Body of pancreas (tissue), 4 donors: ENCODE measurements at regions not wholly inside any gene's neighbourhood (a gene's known extent, or its start where the extent isn't known, plus 50 kb on each side); places are given as distances from the start of the nearest gene placed in this dataset.

Experiments
- ATAC-seq: fragments of 150-250 bp; one replicate; pipeline ENCODE4 v1.9.1; 2016
- DNase-seq, 4 donors: peaks; one replicate each; pipeline ENCODE4 v3.0.0-alpha.2; 2019
- H3K27ac ChIP-seq, 4 donors: fragments of 200-600 bp; sonication (generic); 1 replicate in 3 of 4; 2 replicates in 1 of 4; pipeline versions ENCODE4 v1.5.1 to v1.6.1; 2016 to 2019; ENCODE audit warnings: mild to moderate bottlenecking in 1 of 4, mixed read lengths in 1 of 4, moderate library complexity in 1 of 4
- H3K27me3 ChIP-seq, 2 donors: fragments of 200-600 bp; sonication (generic); one replicate each; pipeline ENCODE4 v1.6.0; 2016; ENCODE audit warnings: mild to moderate bottlenecking in 1 of 2
- H3K36me3 ChIP-seq, 2 donors: fragments of 200-600 bp; sonication (generic); replicated peaks in 1 of 2; 2 replicates each; pipeline ENCODE4 v1.5.1; 2016; ENCODE audit warnings: low read depth in 2 of 2; ENCODE audit not compliant: insufficient read depth in 1 of 2
- H3K4me1 ChIP-seq: fragments of 200-600 bp; sonication (generic); one replicate; pipeline ENCODE4 v1.6.0; 2016
- H3K4me3 ChIP-seq, 2 donors: fragments of 200-600 bp; sonication (generic); 1 replicate in 1 of 2; 2 replicates in 1 of 2; pipeline ENCODE4 v1.5.1; 2016 to 2019
- H3K9me3 ChIP-seq, 3 donors: fragments of 200-600 bp; sonication (generic); 1 replicate in 2 of 3; 2 replicates in 1 of 3; pipeline ENCODE4 v1.5.1; 2016
- POLR2A ChIP-seq, 3 donors: fragments of 450-650 bp; IDR thresholded peaks; one replicate each; pipeline ENCODE4 v1.6.1; 2016; ENCODE audit warnings: antibody characterized with exemption in 3 of 3, mild to moderate bottlenecking in 2 of 3
- WGBS, 2 donors: methylation state at CpG; one replicate each; pipeline ENCODE4 v1.1.5; 2017; 5-methylcytosine and 5-hydroxymethylcytosine counted together
- intact Hi-C: fragments of 100-400 bp; cut with DNase I; formaldehyde crosslinking; loops from one replicate; pipeline ENCODE4 v1.15.1; 2023
- TF ChIP-seq, protein P1 (sequence below), 7 experiments: fragments of 450-650 bp in 4 of 7; fragments of 200-600 bp in 3 of 7; sonication (generic) in 3 of 7; IDR thresholded peaks; one replicate each; pipeline ENCODE4 v1.5.1; 2016 to 2019; ENCODE audit warnings: antibody characterized with exemption in 7 of 7

DNA sequence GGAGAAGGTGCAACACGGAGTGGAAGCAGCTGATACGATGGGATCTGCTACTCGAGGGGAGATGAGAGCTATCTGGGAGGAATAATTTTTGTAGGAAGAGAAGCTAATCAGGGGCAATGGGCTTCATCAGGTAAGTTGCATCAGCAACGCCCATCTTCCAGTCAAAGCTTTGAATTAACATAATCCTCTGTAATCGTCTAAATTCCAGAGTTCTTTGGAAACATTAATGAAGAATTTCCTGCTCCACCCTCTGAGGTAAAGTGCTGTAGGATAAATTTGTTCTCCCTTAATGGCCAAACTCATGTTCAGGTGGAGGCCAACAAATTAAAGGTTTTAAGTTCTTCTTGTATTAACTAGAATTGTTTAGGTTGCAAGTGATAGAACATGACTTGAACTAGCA lies 94.0 kb upstream of the KAZN start:
- Histone ChIP-seq H3K36me3 (no peaks in the 10 kb centered on the region), H3K9me3 (no peaks in the 10 kb centered on the region), H3K27me3 (no peaks in the 10 kb centered on the region), H3K4me1 (peaks cover 6% of the 10 kb centered on the region), H3K4me3 (no peak overlapping the region), H3K27ac (no peak overlapping the region)
- 54 to 57% methylated on average over 5 of the region's 5 CpGs for WGBS, 2 donors
- intact Hi-C loops = no loop called here
- no peak for TF ChIP-seq POLR2A (IDR thresholded peaks at IDR 0.05)
- no peak for ATAC-seq
- no peak for DNase-seq

DNA sequence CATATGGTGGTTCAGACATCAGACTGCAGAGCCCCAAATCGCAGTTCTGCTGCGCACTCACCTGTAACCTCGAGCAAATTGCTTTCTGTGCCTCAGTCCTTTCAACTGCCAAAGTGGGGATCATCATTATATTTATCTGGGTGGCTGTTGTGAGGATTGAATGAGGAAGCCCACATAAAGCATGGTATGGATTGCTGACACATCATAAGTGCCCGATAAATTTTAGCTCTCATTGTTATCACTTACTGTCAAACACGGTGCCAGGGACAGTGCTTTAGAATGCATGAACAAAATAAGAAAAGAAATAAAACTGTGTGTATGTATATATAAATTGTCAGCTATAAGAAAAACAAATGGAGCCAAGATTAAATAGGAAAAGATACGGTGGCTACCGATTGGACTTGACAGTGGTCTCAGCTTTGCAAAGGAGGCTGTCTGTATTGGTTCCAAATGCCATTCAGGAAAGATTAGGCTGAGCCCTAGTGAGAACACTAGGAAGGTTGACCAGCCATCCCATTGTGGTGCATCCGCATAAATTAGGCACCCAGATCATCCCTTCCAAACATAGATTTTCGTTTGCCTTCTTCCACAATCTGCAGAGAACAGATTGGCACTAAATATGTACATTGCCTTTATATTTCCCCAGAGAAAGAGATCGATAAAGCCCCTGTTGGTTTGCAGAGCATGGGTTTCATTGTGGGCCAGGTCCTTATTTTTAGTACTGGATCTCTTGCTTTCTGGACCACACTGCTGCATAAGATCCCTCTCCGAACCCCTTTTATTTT lies 91.8 kb upstream of the KAZN start:
- no peaks in the 10 kb centered on the region for H3K4me1 ChIP-seq
- intact Hi-C loops = no loop called here
- DNase-seq (no peak), ATAC-seq (no peak)
- no peak overlapping the region for H3K4me3 ChIP-seq
- H3K9me3 ChIP-seq = no peaks in the 10 kb centered on the region
- 79 to 83% methylated on average over 11 of the region's 11 CpGs for WGBS, 2 donors
- no peaks in the 10 kb centered on the region for H3K27me3 ChIP-seq
- TF ChIP-seq POLR2A (IDR thresholded peaks at IDR 0.05) = no peak
- TF ChIP-seq, protein P1, sequence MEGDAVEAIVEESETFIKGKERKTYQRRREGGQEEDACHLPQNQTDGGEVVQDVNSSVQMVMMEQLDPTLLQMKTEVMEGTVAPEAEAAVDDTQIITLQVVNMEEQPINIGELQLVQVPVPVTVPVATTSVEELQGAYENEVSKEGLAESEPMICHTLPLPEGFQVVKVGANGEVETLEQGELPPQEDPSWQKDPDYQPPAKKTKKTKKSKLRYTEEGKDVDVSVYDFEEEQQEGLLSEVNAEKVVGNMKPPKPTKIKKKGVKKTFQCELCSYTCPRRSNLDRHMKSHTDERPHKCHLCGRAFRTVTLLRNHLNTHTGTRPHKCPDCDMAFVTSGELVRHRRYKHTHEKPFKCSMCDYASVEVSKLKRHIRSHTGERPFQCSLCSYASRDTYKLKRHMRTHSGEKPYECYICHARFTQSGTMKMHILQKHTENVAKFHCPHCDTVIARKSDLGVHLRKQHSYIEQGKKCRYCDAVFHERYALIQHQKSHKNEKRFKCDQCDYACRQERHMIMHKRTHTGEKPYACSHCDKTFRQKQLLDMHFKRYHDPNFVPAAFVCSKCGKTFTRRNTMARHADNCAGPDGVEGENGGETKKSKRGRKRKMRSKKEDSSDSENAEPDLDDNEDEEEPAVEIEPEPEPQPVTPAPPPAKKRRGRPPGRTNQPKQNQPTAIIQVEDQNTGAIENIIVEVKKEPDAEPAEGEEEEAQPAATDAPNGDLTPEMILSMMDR (IDR thresholded peaks at IDR 0.05) = no peak
- no peaks in the 10 kb centered on the region for H3K36me3 ChIP-seq
- no peak overlapping the region for H3K27ac ChIP-seq

DNA sequence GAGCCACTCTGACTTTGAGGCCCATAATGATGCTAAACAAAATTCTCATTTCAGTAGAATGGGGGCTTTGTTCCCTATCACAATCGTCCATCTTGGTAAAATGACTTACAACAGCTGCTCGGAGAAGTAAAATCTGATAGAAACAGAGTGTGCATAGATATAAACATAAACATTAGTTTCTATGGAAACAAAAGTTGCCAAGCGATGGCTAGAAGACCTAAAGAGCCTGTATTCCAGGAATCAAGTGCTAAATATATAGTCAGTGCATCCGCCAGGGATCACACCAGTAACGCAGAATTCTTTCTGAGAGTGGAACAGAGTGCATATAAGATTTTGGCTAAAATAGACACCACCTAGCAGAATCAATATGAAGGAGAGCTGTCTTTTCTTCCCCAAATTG lies 91.2 kb upstream of the KAZN start:
- no peak for DNase-seq
- intact Hi-C loops = no loop called here
- ATAC-seq = no peak
- TF ChIP-seq POLR2A (IDR thresholded peaks at IDR 0.05) = no peak
- TF ChIP-seq, protein P1 (IDR thresholded peaks at IDR 0.05) = no peak
- Histone ChIP-seq H3K27ac (no peak overlapping the region), H3K9me3 (no peaks in the 10 kb centered on the region), H3K36me3 (no peaks in the 10 kb centered on the region), H3K27me3 (no peaks in the 10 kb centered on the region), H3K4me1 (no peaks in the 10 kb centered on the region), H3K4me3 (no peak overlapping the region)
- WGBS, 2 donors = 55 to 64% methylated on average over 5 of the region's 5 CpGs

DNA sequence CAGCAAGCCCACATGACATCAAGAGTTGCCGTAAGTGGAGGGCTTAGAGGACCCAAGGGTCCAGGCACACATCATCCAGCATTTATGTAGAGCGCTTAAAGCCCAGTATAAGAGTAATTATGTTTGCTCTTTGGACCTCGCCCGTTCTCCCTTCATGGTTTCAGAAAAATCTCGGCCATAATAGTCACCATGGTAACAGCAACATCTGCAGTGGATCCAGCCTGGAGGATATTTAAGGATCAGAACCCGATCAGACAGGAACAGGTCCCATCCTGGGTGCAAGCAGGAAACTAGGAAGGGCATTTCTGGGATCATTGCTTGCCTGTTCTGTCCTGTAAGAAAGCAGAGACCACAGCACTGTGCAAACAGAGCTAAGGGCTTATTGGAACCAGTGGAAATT lies 89.9 kb upstream of the KAZN start:
- no peaks in the 10 kb centered on the region for H3K4me1 ChIP-seq
- intact Hi-C loops = no loop called here
- TF ChIP-seq, protein P1 (IDR thresholded peaks at IDR 0.05) = no peak
- TF ChIP-seq POLR2A (IDR thresholded peaks at IDR 0.05) = no peak
- ATAC-seq (no peak), DNase-seq (no peak)
- H3K9me3 ChIP-seq = no peaks in the 10 kb centered on the region
- no peaks in the 10 kb centered on the region for H3K27me3 ChIP-seq
- H3K27ac ChIP-seq = no peak overlapping the region
- 70 to 79% methylated on average over 6 of the region's 6 CpGs for WGBS, 2 donors
- H3K4me3 ChIP-seq = no peak overlapping the region
- H3K36me3 ChIP-seq = no peaks in the 10 kb centered on the region

DNA sequence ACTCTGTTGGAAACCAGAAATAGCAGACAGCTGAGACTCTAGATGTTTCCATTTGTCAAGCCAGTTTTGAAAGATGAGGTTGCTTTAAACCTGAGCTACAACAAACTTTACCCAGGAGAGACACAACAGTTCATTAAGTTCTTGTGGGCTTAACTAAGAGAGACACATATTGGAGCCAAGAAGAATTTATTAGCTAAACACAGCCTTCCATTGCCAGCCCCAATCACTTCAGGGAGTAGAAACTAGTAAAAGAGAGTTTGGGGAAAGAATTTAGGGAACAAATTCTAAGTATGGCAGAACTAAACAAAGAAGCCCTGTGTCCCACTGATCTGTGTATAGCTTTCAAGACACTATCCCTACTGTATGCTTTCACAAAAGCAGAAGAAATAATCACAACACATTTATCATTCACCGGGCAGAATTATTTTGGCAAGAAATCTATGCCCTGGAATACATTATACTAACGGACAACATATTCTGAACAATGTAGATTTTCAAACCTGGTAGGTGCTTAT lies 87.3 kb upstream of the KAZN start:
- no peaks in the 10 kb centered on the region for H3K9me3 ChIP-seq
- no peak overlapping the region for H3K27ac ChIP-seq
- no peaks in the 10 kb centered on the region for H3K36me3 ChIP-seq
- intact Hi-C loops = no loop called here
- ATAC-seq = no peak
- no peak overlapping the region for H3K4me3 ChIP-seq
- no peak for DNase-seq
- H3K4me1 ChIP-seq = no peaks in the 10 kb centered on the region
- WGBS, 2 donors = 39 to 40% methylated on average over 2 of the region's 2 CpGs
- H3K27me3 ChIP-seq = no peaks in the 10 kb centered on the region
- no peak for TF ChIP-seq POLR2A (IDR thresholded peaks at IDR 0.05)
- TF ChIP-seq, protein P1 (IDR thresholded peaks at IDR 0.05) = no peak
